AG04449 (cell line): ENCODE measurements at regions not wholly inside any gene's neighbourhood (a gene's known extent, or its start where the extent isn't known, plus 50 kb on each side); places are given as distances from the start of the nearest gene placed in this dataset.

Experiments used
- CTCF ChIA-PET: fragments of 350-600 bp; formaldehyde crosslinking; extraction: SDS; loops from one replicate; lab custom pipeline; 2021; ENCODE audit warnings: antibody characterized with exemption; lab: Yijun Ruan, JAX
- POLR2A ChIA-PET: fragments of 400-600, 350-600 bp; formaldehyde crosslinking; extraction: SDS; loops from one replicate; lab custom pipeline; 2020; ENCODE audit warnings: antibody characterized with exemption, inconsistent platforms; lab: Yijun Ruan, JAX
- DNase-seq: peaks from one replicate; pipeline ENCODE4 v3.0.0-alpha.2; 2010; ENCODE audit warnings: low read depth, low spot score
- H3K4me3 ChIP-seq: 2 replicates; pipeline ENCODE4 v1.5.1; 2011; ENCODE audit warnings: low read depth, mild to moderate bottlenecking, control low read depth, low read length
- CTCF ChIP-seq: IDR thresholded peaks from one replicate; pipeline ENCODE4 v1.5.1; 2011; ENCODE audit warnings: mild to moderate bottlenecking, moderate library complexity, low read length, control low read depth, inconsistent platforms; ENCODE audit not compliant: insufficient read depth; ENCODE audit errors: missing control alignments

DNA sequence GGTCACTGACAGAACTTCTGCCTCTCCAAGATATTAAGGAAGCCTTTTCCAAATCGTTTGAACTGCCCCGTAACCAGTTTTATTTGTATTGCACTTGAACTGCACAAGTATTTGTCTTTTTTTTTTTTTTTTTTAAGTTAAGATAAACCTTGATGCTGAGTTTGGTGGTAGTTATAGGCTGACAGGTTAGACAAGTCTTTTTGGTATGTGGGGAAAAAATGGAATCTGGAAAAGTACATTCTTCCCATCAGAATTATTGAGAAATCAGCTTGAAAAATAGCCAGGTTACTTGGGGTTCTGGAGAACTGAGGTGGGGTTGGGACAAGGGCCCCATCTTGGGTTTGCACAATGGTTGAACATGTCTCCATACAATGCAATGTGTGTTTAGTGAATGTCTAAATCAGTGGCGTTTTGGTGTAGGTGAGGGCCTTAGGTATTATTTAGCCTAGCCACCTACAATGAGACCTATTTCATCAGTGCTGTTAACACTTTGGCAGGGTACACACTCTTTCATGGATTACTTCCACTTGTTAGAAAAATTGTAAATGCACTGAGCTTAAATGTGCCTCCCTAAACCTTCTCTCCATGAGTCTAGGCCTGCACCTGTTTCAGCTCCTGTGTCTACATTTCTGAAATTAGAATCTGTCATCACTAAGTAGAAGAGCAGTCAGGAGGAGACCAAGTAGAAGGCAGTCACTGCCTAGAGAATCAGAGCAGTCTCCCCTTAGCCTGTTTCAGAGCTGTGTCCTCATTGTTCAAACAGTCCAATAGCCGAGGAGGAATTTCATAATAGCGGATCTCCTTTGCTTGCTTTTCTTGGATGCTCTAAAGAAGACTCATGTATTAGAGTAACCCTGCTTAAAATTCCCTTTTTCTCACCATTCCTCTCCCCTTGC lies 140.0 kb upstream of the HMHB1 start:
- CTCF ChIA-PET = no interaction called here
- H3K4me3 ChIP-seq = no peak overlapping the region
- TF ChIP-seq CTCF = no peak
- DNase-seq = no peak
- POLR2A ChIA-PET = no interaction called here

DNA sequence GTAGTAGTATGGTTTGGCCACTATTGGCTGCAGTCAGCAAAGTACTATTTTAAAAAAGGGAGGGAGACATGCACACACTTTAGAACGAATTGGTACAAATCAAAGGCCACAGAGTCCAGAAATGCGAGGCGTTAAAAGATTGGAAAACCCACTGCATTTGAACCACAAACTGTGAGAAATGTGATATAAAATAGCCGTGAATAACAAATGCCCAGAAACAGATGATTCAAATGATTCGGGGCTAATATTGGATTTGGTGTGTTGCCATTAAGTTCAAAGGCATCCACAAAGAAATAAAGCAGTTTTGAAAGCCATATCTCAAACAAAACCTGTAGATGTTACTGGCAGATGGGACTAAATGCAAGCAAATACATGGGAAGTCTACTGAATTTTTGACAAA lies 140.9 kb upstream of the HMHB1 start:
- TF ChIP-seq CTCF = no peak
- H3K4me3 ChIP-seq = no peak overlapping the region
- ChIA-PET POLR2A (no interaction called here), CTCF (interaction anchor here (0.9 kb wide), 1 partner anchor 10 kb away, joined by 3 read pairs; no protein-coding TSS in a partner anchor)
- no peak for DNase-seq

DNA sequence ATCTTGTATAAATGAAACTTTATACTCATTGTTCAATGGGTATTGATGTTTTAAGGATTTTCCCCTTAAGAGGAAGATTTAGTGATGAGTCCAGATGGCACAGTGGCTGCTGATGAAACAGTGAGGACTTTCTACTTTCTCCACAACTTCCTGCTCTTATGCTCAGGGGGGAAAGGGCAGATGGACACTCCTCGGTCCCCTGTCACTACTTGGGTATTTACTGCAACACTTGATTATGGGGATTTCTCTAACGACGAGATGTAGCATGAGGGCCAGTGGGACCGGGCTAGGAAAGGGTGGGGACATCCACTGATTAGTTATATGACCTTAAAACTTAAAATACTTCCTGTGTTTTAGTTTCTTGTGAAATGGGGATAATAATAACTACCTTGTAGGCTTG lies 146.1 kb upstream of the HMHB1 start:
- TF ChIP-seq CTCF = no peak
- no peak for DNase-seq
- CTCF ChIA-PET = no interaction called here
- POLR2A ChIA-PET = no interaction called here
- H3K4me3 ChIP-seq = no peak overlapping the region

GRCh38 chr5:143664623-143665022 lies 147.3 kb upstream of the HMHB1 start:
- H3K4me3 ChIP-seq = no peak overlapping the region
- no peak for DNase-seq
- POLR2A ChIA-PET = no interaction called here
- CTCF ChIA-PET = interaction anchor here (1.2 kb wide), 1 partner anchor 18 kb away, joined by 4 read pairs; no protein-coding TSS in a partner anchor
- TF ChIP-seq CTCF = no peak

GRCh38 chr5:143663872-143664271 lies 148.1 kb upstream of the HMHB1 start:
- no peak for DNase-seq
- no peak overlapping the region for H3K4me3 ChIP-seq
- POLR2A ChIA-PET = no interaction called here
- CTCF ChIA-PET = interaction anchor here (1.8 kb wide), 1 partner anchor 161 kb away, joined by 4 read pairs; no protein-coding TSS in a partner anchor
- TF ChIP-seq CTCF = no peak

GRCh38 chr5:143662020-143662419 lies 149.9 kb upstream of the HMHB1 start:
- TF ChIP-seq CTCF = no peak
- ChIA-PET POLR2A (no interaction called here), CTCF (interaction anchor here (1.8 kb wide), 1 partner anchor 163 kb away, joined by 4 read pairs; no protein-coding TSS in a partner anchor)
- no peak for DNase-seq
- H3K4me3 ChIP-seq = no peak overlapping the region
